LNCaP clone FGC (cell line): ENCODE measurements at regions not wholly inside any gene's neighbourhood (a gene's known extent, or its start where the extent isn't known, plus 50 kb on each side); places are given as distances from the start of the nearest gene placed in this dataset.
A peak's percentile ranks its signal among the peaks of the same experiment; 100 is the strongest.
"Not testable (repeated sequence)": the region's sequence is repeated elsewhere in the genome, so short reads cannot be mapped to it uniquely, and the experiment has no call there.

Source experiments
- DNase-seq: peaks from one replicate; pipeline ENCODE4 v3.0.0-alpha.2; 2011; ENCODE audit warnings: low read depth
- H3K4me3 ChIP-seq: 2 replicates; pipeline ENCODE4 v1.5.1; 2011; ENCODE audit warnings: mild to moderate bottlenecking, low read depth, low read length, control low read depth
- CTCF ChIP-seq: IDR thresholded peaks from 2 replicates; pipeline ENCODE4 v1.5.1; 2012; ENCODE audit warnings: mild to moderate bottlenecking; ENCODE audit not compliant: control insufficient read depth, insufficient read depth; ENCODE audit errors: extremely low read depth

- DNase-seq = no peak
- TF ChIP-seq CTCF = no peak
- H3K4me3 ChIP-seq = no peak overlapping the region
These were observed 199.9 kb upstream of the IGF1 start for GRCh38 chr12:102680304-102680703.

GRCh38 chr12:102676812-102677211, 196.4 kb upstream of the IGF1 start:
- no peak overlapping the region for H3K4me3 ChIP-seq
- DNase-seq = no peak
- no peak for TF ChIP-seq CTCF

- TF ChIP-seq CTCF = no peak
- DNase-seq = no peak
- no peak overlapping the region for H3K4me3 ChIP-seq
These were observed 195.3 kb upstream of the IGF1 start for GRCh38 chr12:102675672-102676071.

GRCh38 chr12:102673606-102674005, 193.2 kb upstream of the IGF1 start:
- no peak for DNase-seq
- no peak for TF ChIP-seq CTCF
- H3K4me3 ChIP-seq = no peak overlapping the region

GRCh38 chr12:102672212-102672611, 191.8 kb upstream of the IGF1 start:
- not testable (repeated sequence) for DNase-seq, H3K4me3 ChIP-seq

- TF ChIP-seq CTCF = no peak
- no peak overlapping the region for H3K4me3 ChIP-seq
- DNase-seq = no peak
These were observed 188.7 kb upstream of the IGF1 start for GRCh38 chr12:102669056-102669455.

- not testable (repeated sequence) for DNase-seq, H3K4me3 ChIP-seq
These were observed 185.8 kb upstream of the IGF1 start for GRCh38 chr12:102666176-102666575.

- peak; percentile 35 for TF ChIP-seq CTCF
- no peak for DNase-seq
- H3K4me3 ChIP-seq = no peak overlapping the region
These were observed 179.0 kb upstream of the IGF1 start for GRCh38 chr12:102659200-102659911.
